ENCODE measurements at regions not wholly inside any gene's neighbourhood (a gene's known extent, or its start where the extent isn't known, plus 50 kb on each side); places are given as distances from the start of the nearest gene placed in this dataset.

DNA sequence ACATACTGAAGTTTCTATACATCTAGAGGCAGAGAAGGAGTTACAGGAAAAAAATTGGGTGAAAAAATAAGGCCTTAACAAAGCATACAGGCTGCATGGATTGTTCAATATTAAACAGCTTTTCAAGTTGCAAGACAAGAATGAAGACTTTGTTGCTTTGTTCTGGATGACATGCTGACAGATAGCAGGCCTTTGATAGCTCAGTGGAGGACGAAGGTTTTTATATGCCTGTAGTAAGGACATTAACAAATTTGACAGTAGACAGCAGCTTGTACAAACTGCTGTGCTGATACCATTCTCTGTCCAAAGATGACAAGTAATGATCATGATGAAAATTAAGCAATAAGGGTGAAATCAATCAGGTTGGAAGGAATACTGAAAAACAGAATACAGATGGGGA is 309.9 kb downstream of the NKX6-1 start:
- Mint-ChIP-seq H3K27me3 (ENCODE audit: low read depth, poor library complexity) (peaks cover 5% of the 10 kb centered on the region), H3K9me3 (peaks cover 4% of the 10 kb centered on the region), H3K4me3 (no peak overlapping the region), H3K27ac (no peak overlapping the region), H3K36me3 (ENCODE audit: low read depth) (no peaks in the 10 kb centered on the region), H3K4me1 (peaks cover 2% of the 10 kb centered on the region)
- no peak for DNase-seq
- TF ChIP-seq, protein P1, sequence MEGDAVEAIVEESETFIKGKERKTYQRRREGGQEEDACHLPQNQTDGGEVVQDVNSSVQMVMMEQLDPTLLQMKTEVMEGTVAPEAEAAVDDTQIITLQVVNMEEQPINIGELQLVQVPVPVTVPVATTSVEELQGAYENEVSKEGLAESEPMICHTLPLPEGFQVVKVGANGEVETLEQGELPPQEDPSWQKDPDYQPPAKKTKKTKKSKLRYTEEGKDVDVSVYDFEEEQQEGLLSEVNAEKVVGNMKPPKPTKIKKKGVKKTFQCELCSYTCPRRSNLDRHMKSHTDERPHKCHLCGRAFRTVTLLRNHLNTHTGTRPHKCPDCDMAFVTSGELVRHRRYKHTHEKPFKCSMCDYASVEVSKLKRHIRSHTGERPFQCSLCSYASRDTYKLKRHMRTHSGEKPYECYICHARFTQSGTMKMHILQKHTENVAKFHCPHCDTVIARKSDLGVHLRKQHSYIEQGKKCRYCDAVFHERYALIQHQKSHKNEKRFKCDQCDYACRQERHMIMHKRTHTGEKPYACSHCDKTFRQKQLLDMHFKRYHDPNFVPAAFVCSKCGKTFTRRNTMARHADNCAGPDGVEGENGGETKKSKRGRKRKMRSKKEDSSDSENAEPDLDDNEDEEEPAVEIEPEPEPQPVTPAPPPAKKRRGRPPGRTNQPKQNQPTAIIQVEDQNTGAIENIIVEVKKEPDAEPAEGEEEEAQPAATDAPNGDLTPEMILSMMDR (IDR thresholded peaks at IDR 0.05) = no peak

DNA sequence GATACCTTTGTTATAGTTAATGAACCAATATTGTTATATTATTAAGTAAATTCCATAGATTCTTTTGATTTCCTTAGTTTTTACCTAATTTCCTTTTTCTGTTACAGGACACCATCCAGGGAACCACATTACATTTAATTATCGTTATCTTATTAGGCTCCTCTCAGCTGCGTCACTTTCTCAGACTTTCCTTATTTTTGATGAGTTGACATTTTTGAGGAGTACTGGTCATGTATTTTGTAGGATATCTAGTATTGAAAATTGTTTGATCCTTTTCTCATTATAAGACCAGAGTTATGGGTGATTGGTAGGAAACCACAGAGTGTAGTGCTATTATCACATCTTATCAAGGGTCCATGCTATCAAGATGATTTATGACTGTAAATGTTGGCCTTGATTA is 319.7 kb downstream of the NKX6-1 start:
- Mint-ChIP-seq H3K4me1 (peaks cover 12% of the 10 kb centered on the region), H3K9me3 (no peaks in the 10 kb centered on the region), H3K4me3 (no peak overlapping the region), H3K27ac (no peak overlapping the region), H3K36me3 (ENCODE audit: low read depth) (no peaks in the 10 kb centered on the region), H3K27me3 (ENCODE audit: low read depth, poor library complexity) (no peaks in the 10 kb centered on the region)
- no peak for DNase-seq
- TF ChIP-seq, protein P1 (IDR thresholded peaks at IDR 0.05) = no peak

DNA sequence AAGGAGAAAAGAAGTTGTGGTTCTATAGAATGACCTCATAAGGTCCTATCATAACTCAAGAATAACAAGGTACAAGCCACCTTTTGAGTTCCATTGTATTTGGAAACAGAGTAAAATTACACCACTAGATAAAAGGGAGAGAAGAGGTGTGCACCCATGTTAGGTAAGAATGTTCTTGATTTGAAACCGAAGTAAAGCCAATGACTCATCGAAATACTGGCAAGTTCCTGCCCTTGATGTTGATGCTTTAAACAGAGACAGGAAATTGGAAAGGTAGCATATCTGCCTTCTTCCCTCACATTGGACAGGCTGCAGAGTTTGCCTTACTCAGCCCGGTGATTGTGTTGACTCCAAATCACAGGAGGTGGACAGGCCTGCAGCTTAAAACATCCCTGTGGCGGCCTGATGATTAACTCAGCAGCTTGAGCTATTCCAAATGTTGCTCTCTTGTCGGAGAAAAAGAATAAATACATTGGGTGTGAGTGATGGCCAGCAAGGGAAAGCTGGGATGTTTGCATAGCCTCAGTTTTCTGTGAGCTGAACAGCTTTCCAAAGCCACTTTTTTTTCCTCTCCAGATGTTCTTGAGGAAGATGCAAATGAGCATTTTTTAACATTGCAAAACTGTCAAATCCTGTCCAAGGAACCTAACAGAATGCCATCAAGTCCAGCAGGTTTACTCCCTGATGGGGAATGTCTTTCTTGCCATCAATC is 321.1 kb downstream of the NKX6-1 start:
- Mint-ChIP-seq H3K4me1 (peaks cover 9% of the 10 kb centered on the region), H3K36me3 (ENCODE audit: low read depth) (no peaks in the 10 kb centered on the region)
- TF ChIP-seq, protein P1 (IDR thresholded peaks at IDR 0.05) = no peak

DNA sequence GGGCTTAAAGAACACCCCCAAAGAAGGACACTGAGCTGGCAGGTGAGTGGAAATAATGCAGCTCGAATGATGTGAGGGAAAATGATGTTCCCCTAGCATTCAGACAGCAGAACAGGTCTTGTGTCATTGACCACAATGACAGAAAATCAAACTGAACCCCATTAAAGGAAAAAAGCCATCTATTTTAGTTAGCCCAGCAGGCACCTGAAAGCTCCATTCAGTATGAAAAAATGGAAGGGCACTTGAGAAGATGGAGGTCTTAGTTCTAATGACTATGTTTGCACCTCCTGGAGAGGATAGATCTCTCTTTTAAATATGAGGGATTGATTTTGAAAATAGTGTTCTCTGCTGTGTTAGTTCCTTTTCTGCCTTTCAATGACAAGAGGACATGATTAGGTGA is 323.1 kb downstream of the NKX6-1 start:
- Mint-ChIP-seq H3K4me3 (no peak overlapping the region), H3K27me3 (ENCODE audit: low read depth, poor library complexity) (peaks cover 3% of the 10 kb centered on the region), H3K36me3 (ENCODE audit: low read depth) (no peaks in the 10 kb centered on the region), H3K9me3 (no peaks in the 10 kb centered on the region), H3K27ac (no peak overlapping the region), H3K4me1 (peaks cover 9% of the 10 kb centered on the region)
- DNase-seq = no peak
- TF ChIP-seq, protein P1 (IDR thresholded peaks at IDR 0.05) = no peak

More for the DNA sequence above, 321.1 kb downstream of the NKX6-1 start:
- no peak for DNase-seq
- peaks cover 3% of the 10 kb centered on the region for H3K27me3 Mint-ChIP-seq (ENCODE audit: low read depth, poor library complexity)
- no peaks in the 10 kb centered on the region for H3K9me3 Mint-ChIP-seq
- peak overlapping the region; percentile 41 for H3K27ac Mint-ChIP-seq
- no peak overlapping the region for H3K4me3 Mint-ChIP-seq

DNA sequence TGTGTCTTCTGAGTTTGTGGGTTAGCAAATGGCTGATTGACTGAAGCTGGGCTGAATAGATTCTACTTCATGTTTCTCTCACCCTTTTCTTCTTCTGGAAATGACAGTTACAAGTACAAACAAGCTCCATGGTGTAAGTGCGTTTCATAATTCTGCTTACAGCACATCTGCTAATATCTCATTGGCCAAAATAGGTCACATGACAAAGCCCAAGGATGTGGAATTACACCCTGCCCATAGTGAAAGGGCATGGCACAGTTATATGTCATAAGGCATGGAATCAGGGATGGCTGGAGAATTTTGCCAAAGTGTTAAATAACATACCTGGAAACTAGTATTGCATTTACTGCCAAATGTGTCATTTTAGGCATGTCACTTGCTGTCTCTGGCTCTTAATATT is 327.2 kb downstream of the NKX6-1 start:
- Mint-ChIP-seq H3K36me3 (ENCODE audit: low read depth) (no peaks in the 10 kb centered on the region), H3K27me3 (ENCODE audit: low read depth, poor library complexity) (peaks cover 7% of the 10 kb centered on the region), H3K9me3 (no peaks in the 10 kb centered on the region), H3K4me1 (peaks cover 5% of the 10 kb centered on the region), H3K27ac (no peak overlapping the region), H3K4me3 (no peak overlapping the region)
- TF ChIP-seq, protein P1 (IDR thresholded peaks at IDR 0.05) = no peak
- no peak for DNase-seq

DNA sequence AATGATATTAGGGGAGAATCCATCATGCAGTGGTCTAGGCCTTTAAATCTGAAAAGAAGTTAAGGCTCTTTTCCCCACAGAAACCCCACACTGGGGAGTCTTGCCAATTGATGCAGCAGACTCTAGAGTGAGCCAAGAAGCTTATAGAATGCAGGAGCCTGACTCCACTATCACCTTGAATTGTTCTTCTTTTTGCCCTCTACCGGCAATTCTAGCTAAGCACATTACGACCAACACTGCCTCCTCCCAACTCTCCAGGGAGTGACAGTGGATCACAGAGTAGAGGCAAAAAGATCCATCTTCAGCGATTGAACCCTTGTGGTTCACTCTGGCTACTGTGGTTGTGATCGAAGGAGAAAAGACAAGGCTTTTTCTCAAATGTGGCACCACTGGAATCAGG is 331.5 kb downstream of the NKX6-1 start:
- Mint-ChIP-seq H3K4me1 (peaks cover under 1% of the 10 kb centered on the region), H3K9me3 (no peaks in the 10 kb centered on the region), H3K4me3 (no peak overlapping the region), H3K27ac (no peak overlapping the region), H3K27me3 (ENCODE audit: low read depth, poor library complexity) (peaks cover 10% of the 10 kb centered on the region), H3K36me3 (ENCODE audit: low read depth) (no peaks in the 10 kb centered on the region)
- TF ChIP-seq, protein P1 (IDR thresholded peaks at IDR 0.05) = peak; percentile 37
- DNase-seq = peak; percentile 7
